T-helper 17 cell (primary cell): ENCODE measurements at regions not wholly inside any gene's neighbourhood (a gene's known extent, or its start where the extent isn't known, plus 50 kb on each side); places are given as distances from the start of the nearest gene placed in this dataset.
"Not testable (repeated sequence)": the region's sequence is repeated elsewhere in the genome, so short reads cannot be mapped to it uniquely, and the experiment has no call there.

Experiments
- ATAC-seq: fragments of 150-1000 bp; cut with Tn5 transposase; 2 replicates; pipeline ENCODE4 v1.10.0; 2021; ENCODE audit warnings: mild to moderate bottlenecking, moderate library complexity
- DNase-seq, 3 donors: peaks; one replicate each; pipeline versions ENCODE4 v3.0.0 to v3.0.0-alpha.2; 2020 to 2021
- H3K9me3 ChIP-seq: one replicate; pipeline ENCODE4 v1.7.0; 2013; ENCODE audit warnings: low read length, mild to moderate bottlenecking; ENCODE audit not compliant: control insufficient read depth, poor library complexity, severe bottlenecking
- H3K27ac Mint-ChIP-seq: one replicate; pipeline ENCODE4 v1.8.0; 2022; ENCODE audit warnings: mild to moderate bottlenecking, moderate library complexity, mixed read lengths
- H3K27me3 Mint-ChIP-seq: one replicate; pipeline ENCODE4 v1.8.0; 2022; ENCODE audit warnings: mixed read lengths
- H3K36me3 Mint-ChIP-seq: one replicate; pipeline ENCODE4 v1.8.0; 2022; ENCODE audit warnings: low read depth, mixed read lengths
- H3K4me1 Mint-ChIP-seq: one replicate; pipeline ENCODE4 v1.8.0; 2022; ENCODE audit warnings: mild to moderate bottlenecking, mixed read lengths
- H3K4me3 Mint-ChIP-seq: one replicate; pipeline ENCODE4 v1.8.0; 2022; ENCODE audit warnings: mild to moderate bottlenecking, moderate library complexity, mixed read lengths

DNA sequence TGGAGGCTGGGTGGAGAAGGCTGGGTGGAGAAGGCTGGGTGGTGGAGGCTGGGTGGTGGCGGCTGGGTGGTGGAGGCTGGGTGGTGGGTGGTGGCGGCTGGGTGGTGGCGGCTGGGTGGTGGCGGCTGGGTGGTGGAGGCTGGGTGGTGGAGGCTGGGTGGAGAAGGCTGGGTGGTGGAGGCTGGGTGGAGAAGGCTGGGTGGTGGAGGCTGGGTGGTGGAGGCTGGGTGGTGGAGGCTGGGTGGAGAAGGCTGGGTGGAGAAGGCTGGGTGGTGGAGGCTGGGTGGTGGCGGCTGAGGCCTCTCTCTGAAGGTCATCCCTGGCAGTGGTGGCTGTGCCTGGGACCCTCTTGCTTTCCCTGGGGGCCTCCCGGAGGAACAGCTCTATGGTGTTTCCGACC, 91.5 kb upstream of the COL5A1 start:
- not testable (repeated sequence) for H3K4me3 Mint-ChIP-seq, H3K9me3 ChIP-seq, H3K4me1 Mint-ChIP-seq, ATAC-seq, H3K27ac Mint-ChIP-seq, DNase-seq, H3K36me3 Mint-ChIP-seq
- H3K27me3 Mint-ChIP-seq: peaks cover 33% of the 10 kb centered on the region

DNA sequence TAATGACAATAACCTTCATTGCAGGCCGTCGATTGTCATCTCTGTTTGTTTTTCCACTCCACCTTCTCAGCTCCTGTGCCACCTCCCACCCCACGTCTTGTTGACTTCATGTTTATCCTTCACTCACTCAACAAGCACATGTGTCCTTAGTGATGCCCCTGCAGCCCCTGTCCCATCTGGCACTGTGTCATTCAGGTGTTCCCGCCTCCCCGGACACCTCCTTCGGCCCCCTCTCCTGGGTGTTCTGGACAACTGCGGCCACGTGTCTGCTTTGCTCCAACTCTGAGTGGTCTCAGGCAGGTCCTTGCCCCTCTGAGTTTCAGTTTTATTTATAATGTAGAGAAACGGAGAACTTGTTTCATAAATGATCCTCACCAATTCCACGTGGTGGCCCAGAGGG, 91.0 kb upstream of the COL5A1 start:
- DNase-seq (no peak), ATAC-seq (no peak)
- Mint-ChIP-seq H3K4me1 (no peaks in the 10 kb centered on the region), H3K27me3 (peaks cover 32% of the 10 kb centered on the region), H3K4me3 (no peak overlapping the region), H3K27ac (no peak overlapping the region), H3K36me3 (no peaks in the 10 kb centered on the region)
- no peaks in the 10 kb centered on the region for H3K9me3 ChIP-seq

DNA sequence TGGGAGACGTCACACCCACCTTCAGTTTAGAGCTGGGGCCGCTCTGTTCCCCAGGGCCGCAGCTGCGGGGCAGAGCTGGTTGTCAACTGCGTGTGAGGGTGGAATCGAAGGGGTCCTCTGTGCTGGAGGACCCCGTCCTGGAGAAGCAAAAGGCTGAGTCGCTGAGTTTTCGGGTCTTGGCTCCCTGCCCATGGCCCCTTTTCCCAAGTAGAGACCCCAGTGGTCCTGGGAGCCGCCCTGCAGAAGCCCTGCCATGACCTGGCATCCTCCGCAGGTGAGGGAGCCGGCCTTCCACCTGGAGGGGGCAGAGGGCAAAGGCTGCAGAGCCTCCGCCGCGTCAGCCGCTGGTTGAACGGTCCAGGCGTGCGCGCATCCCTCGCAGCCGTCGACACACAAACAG, 90.4 kb upstream of the COL5A1 start:
- H3K36me3 Mint-ChIP-seq: no peaks in the 10 kb centered on the region

DNA sequence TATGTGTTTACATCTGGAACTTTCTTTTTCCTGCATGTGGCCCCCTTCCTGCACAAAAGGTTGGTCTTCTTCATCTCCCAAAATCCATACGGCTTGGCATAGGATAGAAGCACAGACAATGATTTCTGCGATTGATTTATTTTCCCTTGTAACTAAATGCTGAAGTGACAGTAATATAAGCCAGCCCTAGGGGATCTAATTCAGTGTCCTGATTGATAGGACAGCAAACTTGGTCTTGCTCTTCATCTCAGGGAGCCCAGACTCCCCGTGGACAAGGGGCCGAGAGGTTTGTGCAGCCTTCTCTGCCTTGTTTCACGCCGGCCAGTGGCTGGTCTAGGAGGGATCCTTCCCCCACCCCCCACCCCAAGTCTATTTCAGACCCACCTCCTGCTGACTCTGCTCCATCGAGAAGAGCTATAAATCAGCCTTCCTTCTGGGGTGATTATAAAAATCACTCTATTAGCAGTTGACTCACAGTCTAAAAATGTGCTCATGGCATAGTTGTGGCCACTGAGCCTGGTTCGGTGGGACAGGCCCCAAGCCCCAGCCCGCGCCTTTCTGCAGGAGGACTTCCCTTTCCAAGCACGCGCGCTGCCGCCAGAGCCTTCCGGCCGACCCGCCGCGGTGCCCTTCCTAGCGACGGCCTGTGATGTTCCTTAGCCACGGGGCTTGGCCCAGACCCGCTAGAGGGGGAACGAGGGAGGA, 89.8 kb upstream of the COL5A1 start:
- H3K4me1 Mint-ChIP-seq: no peaks in the 10 kb centered on the region
- DNase-seq (no peak), ATAC-seq (no peak)
- no peak overlapping the region for H3K4me3 Mint-ChIP-seq
- no peaks in the 10 kb centered on the region for H3K36me3 Mint-ChIP-seq
- H3K27me3 Mint-ChIP-seq: peaks cover 28% of the 10 kb centered on the region
- no peaks in the 10 kb centered on the region for H3K9me3 ChIP-seq
- H3K27ac Mint-ChIP-seq: no peak overlapping the region

More for the DNA sequence above, 90.4 kb upstream of the COL5A1 start:
- Mint-ChIP-seq H3K27me3 (peaks cover 28% of the 10 kb centered on the region), H3K4me3 (no peak overlapping the region), H3K4me1 (no peaks in the 10 kb centered on the region), H3K27ac (no peak overlapping the region)
- no peak for DNase-seq
- no peaks in the 10 kb centered on the region for H3K9me3 ChIP-seq
- no peak for ATAC-seq

DNA sequence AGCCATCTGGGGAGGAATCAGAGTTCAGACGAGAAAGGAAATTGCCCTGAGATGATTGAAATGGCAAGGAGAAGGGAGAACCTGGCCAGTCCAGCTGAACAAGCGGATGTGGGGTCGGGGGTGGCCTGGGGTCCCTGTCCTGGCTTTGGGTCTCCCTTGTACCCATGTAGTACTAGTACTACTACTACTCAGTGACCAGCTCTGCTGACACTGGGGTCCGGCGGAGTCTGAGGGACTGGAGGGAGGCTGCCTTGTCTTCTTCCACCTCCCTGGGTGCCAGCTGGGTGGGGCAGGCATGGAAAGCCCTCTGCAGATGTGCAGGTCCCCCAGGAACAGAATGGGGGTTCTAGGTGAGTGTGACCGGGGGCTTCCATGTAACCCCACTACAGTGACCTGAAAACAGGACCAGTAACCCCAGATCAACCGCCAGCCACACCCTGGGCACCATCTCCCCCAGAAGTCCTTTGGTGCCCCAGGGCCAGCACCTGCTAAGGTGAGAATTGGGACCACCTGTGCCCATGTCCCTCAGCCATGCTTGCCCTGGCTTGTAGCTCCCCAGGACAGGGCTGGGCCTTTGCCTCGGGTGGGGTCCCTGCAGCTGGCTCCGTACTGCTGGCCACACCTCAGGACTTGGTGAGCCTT, 89.1 kb upstream of the COL5A1 start:
- H3K4me3 Mint-ChIP-seq: no peak overlapping the region
- no peaks in the 10 kb centered on the region for H3K36me3 Mint-ChIP-seq
- DNase-seq: no peak
- peaks cover 28% of the 10 kb centered on the region for H3K27me3 Mint-ChIP-seq
- no peaks in the 10 kb centered on the region for H3K4me1 Mint-ChIP-seq
- ATAC-seq: no peak
- no peaks in the 10 kb centered on the region for H3K9me3 ChIP-seq
- H3K27ac Mint-ChIP-seq: no peak overlapping the region

DNA sequence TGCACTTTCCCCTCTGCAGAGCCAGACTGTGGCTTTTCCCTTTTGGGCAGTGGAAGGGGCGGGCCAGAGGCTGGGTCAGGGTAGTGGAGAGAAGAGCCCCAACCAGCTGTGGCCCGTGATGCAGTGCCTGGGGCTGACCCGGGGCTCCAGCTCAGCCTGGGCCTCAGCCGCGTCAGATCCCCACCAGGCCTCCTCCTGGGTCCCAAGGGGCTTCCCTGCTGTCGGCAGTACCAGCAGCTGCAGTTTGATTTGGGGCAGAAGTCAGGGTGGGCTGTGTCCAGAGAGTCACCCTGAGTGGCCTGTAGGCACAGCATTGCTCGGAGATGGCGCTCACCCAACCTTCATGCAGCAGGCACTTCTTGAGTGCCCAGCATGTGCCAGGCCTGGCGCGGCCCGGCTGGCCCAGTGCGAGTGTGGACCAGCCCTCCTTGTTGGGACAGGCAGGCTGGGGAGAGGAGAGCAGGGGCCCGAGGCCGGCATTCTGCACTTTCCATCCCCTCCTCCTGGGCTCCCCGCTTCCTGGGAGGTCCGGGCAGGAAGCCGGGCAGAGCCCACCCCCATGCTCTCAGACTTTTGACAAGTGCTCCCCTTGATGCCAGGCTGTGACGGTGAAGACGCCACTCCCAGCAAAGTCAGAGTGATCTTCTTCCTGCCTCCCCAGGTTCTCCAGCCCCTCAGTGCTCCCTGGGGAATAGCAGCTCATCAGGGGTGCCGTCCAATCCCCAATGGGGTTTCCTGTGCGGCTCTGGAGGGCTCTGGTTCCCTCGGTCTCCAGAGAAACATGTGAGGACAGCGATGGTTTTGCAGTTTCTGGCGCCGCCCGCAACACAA, 88.3 kb upstream of the COL5A1 start:
- DNase-seq (no peak), ATAC-seq (no peak)
- no peak overlapping the region for H3K27ac Mint-ChIP-seq
- no peaks in the 10 kb centered on the region for H3K36me3 Mint-ChIP-seq
- H3K4me3 Mint-ChIP-seq: no peak overlapping the region
- peaks cover 24% of the 10 kb centered on the region for H3K27me3 Mint-ChIP-seq
- no peaks in the 10 kb centered on the region for H3K9me3 ChIP-seq
- no peaks in the 10 kb centered on the region for H3K4me1 Mint-ChIP-seq

DNA sequence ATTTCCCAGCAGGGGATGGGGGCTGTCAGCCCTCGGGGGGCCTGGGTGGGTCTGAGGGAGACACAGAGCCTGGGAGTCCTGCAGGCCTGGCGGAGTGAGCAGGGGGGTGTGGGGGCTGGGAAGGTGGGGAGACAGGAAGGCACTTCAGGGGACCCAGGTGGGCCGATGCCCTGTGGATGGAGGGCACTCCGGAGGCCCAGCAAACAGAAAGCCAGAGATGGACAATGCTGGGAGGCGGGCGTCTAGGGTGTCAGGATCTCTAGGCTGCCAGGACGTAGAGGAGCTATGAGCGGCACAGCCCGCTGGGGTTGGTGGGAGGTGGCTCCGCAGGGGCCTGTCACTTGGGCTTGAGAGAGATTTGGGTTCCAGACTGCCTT, 87.6 kb upstream of the COL5A1 start:
- H3K9me3 ChIP-seq: no peaks in the 10 kb centered on the region
- no peak overlapping the region for H3K4me3 Mint-ChIP-seq
- H3K36me3 Mint-ChIP-seq: no peaks in the 10 kb centered on the region
- H3K4me1 Mint-ChIP-seq: peaks cover under 1% of the 10 kb centered on the region
- no peak overlapping the region for H3K27ac Mint-ChIP-seq
- H3K27me3 Mint-ChIP-seq: peaks cover 31% of the 10 kb centered on the region
- DNase-seq: no peak
- no peak for ATAC-seq

DNA sequence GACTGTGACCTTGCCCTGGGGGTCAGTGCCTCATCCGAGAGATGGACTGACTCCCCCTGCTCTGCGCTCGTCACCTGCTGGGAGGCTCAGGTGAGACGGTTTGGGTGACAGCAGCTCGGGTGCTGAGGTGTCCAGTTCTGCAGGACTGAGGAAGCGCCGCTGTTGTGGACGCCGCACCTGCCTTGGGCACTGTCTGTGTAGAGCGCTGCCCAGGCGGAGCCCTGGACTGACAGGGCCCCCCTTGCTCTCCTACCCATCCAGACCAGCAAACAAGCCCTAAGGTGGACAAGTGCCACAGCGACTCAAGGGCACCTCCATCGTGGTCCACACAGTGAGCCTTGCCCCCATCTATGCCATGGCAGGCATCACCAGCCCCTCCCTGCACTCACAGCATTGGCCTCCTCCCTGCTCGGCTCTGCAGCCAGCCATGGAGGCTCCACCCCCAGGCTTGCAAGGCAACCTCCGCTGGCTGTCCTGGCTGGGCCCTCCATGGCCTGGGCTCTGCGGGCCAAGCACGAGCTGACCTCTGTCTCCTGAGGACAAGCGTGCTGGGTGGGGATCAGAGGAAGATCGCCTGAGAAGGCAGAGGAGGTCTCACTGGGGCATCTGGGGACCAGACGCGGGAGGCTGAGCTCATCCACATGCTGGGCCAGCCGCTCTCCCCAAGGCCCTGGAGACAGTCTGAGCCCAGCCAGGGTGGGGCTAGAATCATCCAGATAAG, 87.1 kb upstream of the COL5A1 start:
- H3K27ac Mint-ChIP-seq: no peak overlapping the region

DNA sequence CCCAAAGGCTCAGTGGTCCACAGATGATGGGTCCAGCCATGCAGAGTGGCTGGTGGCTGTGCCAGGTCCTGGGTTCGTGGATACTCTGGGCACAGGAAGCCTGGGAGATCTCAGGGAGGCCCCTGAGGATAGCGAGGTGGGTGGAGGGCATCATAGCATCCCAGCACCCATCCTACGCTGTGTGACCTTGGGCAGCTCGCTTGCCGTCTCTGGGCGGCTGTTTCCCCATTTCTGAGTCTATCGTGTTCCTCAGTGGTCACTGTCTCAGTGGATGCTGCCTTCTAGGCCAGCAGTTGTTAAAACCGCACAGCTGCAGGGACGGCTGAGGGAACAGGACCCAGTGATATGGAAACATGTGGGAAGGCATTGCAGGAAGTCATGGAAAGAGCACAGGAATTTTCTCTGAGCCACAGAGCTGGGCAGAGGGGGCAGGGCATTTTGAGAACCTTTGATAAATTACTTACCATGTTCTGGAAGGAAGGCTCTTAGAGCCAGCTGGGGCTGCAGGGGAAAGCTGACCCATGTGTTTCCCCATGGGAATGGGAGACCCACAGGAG, 86.4 kb upstream of the COL5A1 start:
- H3K9me3 ChIP-seq: no peaks in the 10 kb centered on the region
- Mint-ChIP-seq H3K4me1 (peaks cover 5% of the 10 kb centered on the region), H3K27me3 (peaks cover 41% of the 10 kb centered on the region), H3K27ac (no peak overlapping the region), H3K36me3 (no peaks in the 10 kb centered on the region), H3K4me3 (no peak overlapping the region)
- ATAC-seq (no peak), DNase-seq (no peak)

More for the DNA sequence above, 87.1 kb upstream of the COL5A1 start:
- no peak for ATAC-seq
- Mint-ChIP-seq H3K36me3 (no peaks in the 10 kb centered on the region), H3K27me3 (peaks cover 37% of the 10 kb centered on the region), H3K4me1 (peaks cover 2% of the 10 kb centered on the region), H3K4me3 (no peak overlapping the region)
- DNase-seq: no peak
- no peaks in the 10 kb centered on the region for H3K9me3 ChIP-seq

DNA sequence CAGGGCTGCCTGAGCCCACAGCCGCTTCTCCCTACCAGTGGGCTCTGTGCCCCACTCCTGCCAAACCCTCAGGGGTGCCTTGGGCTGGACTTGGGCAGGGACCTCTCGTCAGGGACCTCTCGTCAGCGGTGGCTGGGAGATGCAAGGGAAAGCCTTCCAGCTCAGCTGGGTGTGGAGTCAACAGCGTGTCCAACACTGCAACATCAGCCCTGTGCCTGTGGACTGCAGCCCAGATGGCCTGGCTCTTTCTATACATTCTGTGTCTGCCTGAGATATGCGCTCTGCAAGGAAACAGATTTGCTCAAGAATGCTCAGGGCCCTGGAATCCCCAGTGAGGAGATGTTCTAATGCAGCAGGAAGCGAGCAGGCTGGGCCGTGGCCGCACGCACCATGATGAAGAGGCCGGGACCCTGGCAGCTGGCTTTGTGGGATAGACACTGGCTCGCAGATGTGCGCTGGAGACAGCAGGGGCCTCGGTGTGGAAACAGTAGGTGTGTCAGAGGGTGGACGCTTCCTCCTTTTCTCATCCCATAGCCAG, 85.0 kb upstream of the COL5A1 start:
- H3K36me3 Mint-ChIP-seq: no peaks in the 10 kb centered on the region
- H3K4me3 Mint-ChIP-seq: no peak overlapping the region
- ATAC-seq: no peak
- no peaks in the 10 kb centered on the region for H3K9me3 ChIP-seq
- H3K4me1 Mint-ChIP-seq: peaks cover 9% of the 10 kb centered on the region
- H3K27me3 Mint-ChIP-seq: peaks cover 34% of the 10 kb centered on the region
- DNase-seq: no peak
- H3K27ac Mint-ChIP-seq: no peak overlapping the region

DNA sequence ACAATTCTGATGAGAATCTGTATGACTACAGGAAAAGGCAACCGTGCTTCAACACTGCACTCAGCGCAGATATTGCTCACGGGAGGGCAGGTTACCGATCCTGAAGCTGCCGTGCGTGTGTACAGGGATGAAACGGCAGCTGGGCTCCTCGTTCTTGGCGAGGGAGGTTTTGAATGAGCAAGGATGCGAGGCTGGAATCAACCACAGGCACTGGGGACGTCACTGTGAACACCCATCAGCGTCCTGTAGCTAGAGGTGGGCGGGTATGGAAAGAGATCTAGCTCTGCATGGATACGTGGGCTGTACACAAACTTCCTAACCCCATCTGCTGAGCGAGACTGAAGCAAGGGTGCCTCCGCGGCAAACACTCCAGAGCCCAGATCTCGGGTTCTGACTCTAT, 84.3 kb upstream of the COL5A1 start:
- Mint-ChIP-seq H3K4me3 (no peak overlapping the region), H3K27me3 (peaks cover 34% of the 10 kb centered on the region), H3K27ac (no peak overlapping the region), H3K36me3 (no peaks in the 10 kb centered on the region), H3K4me1 (peaks cover 11% of the 10 kb centered on the region)
- no peaks in the 10 kb centered on the region for H3K9me3 ChIP-seq
- DNase-seq (no peak), ATAC-seq (no peak)

DNA sequence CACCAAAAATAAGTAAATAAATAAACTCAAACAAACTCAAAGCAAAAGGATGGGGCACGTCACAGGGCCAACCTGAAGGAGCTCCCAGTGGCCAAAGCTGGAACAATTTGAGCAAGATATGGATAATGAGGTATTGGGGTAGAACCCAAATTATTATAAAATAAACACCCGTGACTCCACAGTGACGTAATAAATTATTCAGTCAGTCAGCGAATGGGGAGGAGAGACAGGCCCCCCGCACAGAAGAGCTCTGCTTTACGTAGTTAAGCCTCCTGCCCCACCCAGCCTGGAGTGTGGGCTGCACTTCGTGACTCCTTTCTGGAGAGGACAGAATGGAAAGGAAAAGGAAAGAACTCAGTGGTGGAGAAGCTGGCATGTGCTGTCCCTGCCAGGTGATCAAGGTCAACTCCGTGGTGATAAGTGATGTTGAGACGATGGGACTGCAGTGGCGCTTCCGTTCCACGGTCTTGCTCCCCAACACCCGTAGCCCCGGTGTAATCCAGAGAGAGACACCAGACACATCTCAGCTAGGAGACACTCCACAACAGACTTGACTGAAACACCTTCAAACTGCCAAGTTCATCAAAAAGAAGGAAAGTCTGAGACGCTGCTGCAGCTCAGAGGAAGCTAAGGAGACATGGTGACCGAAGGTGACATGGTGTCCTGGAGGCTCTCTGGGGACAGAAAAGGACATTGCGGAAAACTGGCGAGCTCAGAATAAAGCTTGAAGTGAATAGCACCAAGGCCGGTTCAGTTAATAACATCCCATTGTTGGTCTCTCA, 83.3 kb upstream of the COL5A1 start:
- H3K27me3 Mint-ChIP-seq: peaks cover 30% of the 10 kb centered on the region
- no peaks in the 10 kb centered on the region for H3K9me3 ChIP-seq
- no peak for DNase-seq
- H3K36me3 Mint-ChIP-seq: peaks cover 3% of the 10 kb centered on the region
- peaks cover 11% of the 10 kb centered on the region for H3K4me1 Mint-ChIP-seq
- no peak for ATAC-seq
- H3K27ac Mint-ChIP-seq: no peak overlapping the region
- no peak overlapping the region for H3K4me3 Mint-ChIP-seq
